NOMO-1 (cell line): ENCODE measurements at regions not wholly inside any gene's neighbourhood (a gene's known extent, or its start where the extent isn't known, plus 50 kb on each side); places are given as distances from the start of the nearest gene placed in this dataset.
"Not testable (repeated sequence)": the region's sequence is repeated elsewhere in the genome, so short reads cannot be mapped to it uniquely, and the experiment has no call there.

Experiments
- DNase-seq, 2 experiments: peaks; one replicate each; lab custom pipeline; 2025; ENCODE audit not compliant: unreplicated experiment in 2 of 2; lab: John Stamatoyannopoulos, UW

DNA sequence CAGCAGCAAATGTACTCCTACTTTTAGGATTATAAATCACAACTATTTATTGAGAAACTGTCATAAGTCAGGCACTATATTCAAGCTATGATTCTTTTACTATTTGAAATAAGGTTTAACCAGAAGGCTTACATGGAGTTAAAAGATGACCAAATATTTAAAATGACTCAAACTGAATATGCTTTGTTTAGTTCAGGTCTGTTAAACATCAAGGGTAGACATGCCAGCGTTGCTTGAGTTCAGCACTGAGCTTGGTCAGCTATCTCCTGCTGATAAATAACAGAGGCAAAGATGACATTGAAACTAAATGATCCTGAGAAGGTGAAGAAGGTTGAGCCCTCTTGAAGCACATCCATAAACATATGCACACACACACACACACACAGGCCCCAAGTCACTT is 305.6 kb downstream of the ANKRD30BL start:
- DNase-seq = not testable (repeated sequence)

DNA sequence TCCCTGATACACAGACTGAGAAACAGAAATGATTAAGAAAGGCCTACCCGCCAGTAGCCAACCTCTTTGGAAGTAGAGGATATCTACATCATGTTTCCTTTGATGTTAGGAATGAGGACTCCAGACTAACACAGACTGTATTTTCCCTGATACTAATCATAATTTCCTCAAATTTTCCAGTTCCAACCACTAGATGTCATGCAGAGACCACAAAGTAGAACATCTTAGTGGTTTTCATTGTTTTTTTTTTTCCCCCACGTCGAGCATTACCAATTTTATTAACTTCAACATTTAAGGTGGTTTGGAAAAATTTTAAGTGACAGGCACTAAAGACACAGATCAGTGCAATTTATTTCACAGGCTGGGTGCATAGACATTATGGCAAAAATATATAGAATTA is 303.6 kb downstream of the ANKRD30BL start:
- not testable (repeated sequence) for DNase-seq
